Globus pallidus (tissue), 1 donor: ENCODE measurements at regions not wholly inside any gene's neighbourhood (a gene's known extent, or its start where the extent isn't known, plus 50 kb on each side); places are given as distances from the start of the nearest gene placed in this dataset.
"Not testable (repeated sequence)": the region's sequence is repeated elsewhere in the genome, so short reads cannot be mapped to it uniquely, and the experiment has no call there.

Experiments
- DNase-seq: peaks from one replicate; pipeline ENCODE4 v3.0.0-alpha.2; 2015; ENCODE audit warnings: low spot score

GRCh38 chr13:80881942-80882445, 541.1 kb upstream of the SPRY2 start:
- no peak for DNase-seq

DNA sequence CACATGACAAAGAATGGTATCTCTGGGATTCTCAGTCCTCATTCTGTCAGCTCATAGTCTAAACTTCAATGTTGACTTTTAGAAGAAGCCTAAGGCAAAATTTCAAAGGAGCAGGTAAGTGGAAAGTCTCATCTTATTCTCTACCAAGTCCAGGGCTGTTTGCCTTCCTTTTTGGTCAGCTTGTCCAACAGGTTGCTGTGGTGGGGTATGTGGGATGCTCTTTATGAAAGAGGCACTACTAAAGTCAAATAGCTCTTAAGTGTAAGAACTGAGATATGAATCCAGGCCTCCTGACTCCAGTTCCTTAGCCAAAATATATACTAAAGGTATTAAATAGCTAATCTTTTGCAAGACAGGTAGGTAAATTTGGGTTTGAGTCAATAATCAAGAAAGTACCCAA, 540.6 kb upstream of the SPRY2 start:
- DNase-seq = no peak

DNA sequence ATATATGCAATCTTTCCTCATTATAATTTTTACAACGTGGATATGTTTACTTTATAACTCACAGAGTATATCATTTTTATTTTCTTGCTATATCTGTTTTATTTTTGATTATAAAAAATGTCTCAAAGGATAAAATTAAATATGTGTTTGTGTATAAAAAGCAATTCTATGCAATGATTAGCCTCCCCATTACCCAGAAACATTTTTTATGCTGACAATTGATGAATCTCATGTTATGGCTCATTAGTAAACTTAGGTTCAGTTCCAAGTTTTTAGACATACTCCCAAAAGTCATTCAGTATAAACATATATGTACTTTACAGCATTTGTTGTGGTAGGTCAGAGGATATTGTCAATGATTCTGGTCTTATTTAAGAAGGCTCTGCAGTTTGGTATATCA, 540.1 kb upstream of the SPRY2 start:
- no peak for DNase-seq

DNA sequence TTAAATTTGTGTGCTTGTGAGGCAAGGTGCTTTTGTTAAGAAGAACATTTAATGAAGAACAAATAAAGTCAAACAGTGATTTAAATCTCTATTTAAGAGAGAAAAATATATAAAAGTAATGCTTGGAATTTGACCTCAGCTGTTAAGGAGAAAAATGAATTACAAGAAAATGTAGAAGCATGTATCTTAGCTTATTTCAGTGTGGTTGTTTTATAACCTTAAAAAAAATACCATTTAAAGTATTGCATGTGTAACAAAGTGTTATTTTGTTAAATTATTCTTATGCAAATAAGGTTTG, 537.0 kb upstream of the SPRY2 start:
- DNase-seq = no peak

DNA sequence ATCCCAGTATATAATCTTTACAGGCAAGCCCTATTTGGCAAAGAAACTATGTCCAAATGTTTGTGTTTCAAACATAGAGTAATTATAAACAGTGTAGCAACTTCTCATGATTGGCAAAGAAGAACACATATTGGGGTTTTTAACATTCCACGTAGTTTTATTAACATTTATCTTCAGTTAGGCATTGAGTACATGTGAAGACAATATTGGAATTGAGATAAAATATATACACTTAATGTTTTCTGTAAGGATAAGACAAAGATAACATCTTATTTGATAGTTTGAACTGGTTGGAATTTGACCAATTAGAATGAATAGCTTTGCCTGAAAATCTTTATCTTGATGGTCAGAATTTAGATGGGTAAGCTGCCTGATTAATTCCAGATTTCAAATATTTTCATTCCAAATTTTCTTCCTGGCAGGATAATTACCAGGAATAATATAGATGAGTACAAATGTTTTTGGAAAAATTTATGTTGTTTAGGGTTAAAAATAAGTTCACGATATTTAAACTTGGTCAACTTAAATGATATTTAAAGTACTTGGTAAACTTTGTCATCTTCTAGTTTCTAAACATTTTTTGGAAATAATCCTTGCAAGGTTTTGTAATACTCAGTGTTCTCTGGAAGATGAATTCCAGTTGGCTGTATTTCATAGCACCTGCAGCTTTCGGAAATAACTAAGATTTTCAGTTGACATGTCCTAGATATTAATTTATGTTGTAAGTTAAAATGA, 536.5 kb upstream of the SPRY2 start:
- no peak for DNase-seq

DNA sequence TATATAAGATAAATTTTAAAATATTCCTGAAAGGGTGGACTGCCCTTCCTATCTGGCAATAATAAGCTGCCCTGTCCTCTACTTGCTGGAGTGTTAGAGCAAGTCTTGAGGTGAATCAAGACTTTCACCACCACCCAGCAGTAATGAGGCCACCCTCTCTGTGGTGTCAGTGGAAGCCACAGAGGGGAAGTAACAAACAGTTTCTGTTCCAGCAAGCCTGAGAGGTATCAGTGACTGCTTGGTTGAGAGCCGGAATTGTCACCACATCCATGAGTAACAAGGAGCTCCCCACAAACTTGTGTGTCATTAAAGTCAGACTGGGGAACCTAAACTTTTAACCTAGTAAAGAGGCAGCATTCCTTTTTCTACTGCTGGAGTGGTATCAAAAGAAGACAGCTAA, 532.7 kb upstream of the SPRY2 start:
- DNase-seq = peak; percentile 3

GRCh38 chr13:80871971-80872370, 531.0 kb upstream of the SPRY2 start:
- not testable (repeated sequence) for DNase-seq

DNA sequence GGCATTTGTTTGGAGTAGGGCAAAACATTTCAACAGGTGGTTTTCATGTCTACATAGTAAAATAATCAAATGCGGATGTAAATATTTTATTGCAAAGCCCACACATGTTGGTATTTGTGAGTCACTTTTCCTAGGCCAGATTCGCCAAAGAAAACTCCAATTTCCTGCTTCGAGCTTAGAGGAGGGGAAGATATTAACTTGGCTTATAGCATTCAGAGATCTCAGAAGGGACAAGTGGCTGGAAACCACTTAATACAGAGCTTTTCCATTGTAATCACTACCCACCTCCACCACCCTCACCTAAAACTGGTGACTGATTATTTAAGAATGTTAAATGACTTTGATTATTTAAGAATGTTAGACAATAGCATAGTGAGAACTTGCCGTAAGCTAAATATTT, 530.6 kb upstream of the SPRY2 start:
- no peak for DNase-seq

- no peak for DNase-seq
These were observed 529.3 kb upstream of the SPRY2 start for GRCh38 chr13:80870186-80870585.

GRCh38 chr13:80866921-80867320, 526.0 kb upstream of the SPRY2 start:
- DNase-seq = no peak

GRCh38 chr13:80865329-80865728, 524.4 kb upstream of the SPRY2 start:
- no peak for DNase-seq

DNA sequence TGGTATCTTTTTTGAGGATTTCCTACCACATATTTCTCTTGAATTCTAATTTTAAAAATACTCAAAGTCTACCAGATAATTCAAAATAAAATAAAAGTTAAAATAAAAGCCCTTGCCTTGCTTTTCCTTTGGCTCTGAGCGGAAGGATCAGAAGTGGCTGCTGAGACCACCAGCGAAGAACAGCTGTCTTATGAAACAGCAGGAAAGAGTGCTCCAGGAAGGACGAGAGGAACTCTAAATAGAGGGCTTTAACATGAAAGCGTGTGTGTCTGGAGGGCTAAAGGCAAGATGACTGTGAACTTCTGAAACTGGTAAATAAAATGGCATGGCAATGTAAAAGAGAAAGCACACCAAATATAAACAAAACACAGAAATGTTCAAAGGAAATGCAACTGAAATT, 521.5 kb upstream of the SPRY2 start:
- no peak for DNase-seq

- DNase-seq = no peak
These were observed 519.9 kb upstream of the SPRY2 start for GRCh38 chr13:80860845-80861244.

DNA sequence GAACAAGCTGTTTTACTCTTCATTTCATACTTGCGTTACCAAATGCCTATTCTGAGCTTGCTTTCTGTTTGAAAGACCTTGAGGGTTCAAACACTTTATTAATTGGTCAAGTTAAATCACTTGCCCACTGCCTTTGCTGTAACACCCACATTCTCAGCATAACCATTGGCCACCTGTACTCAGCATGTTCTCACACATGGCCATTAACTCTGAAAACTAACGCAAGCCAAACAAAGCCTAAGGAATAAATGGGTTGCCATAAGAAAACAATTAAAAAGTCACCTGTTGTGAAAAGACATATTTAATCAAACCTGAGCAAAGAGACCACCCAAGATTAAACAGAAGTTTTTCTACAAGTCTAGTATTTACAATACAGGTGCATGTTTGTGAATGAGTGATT, 517.2 kb upstream of the SPRY2 start:
- DNase-seq = no peak

- no peak for DNase-seq
These were observed 516.4 kb upstream of the SPRY2 start for GRCh38 chr13:80857321-80857720.

DNA sequence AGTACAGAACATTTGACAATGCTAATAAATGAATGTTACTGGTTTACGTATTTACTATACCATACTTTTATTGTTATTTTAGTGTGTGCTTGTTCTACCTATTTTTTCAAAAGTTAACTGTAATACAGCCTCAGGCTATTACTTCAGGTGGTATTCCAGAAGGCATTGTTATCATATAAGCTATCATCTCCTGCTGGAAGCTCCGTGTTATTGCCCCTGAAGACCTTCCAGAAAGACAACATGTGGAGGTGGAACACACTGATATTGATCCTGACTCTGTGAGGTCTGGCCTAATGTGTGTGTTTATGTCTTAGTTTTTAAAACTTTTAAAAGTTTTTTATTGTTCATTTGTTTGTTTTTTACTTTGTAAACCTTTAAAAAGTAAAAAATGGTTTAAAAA, 509.8 kb upstream of the SPRY2 start:
- DNase-seq = no peak

GRCh38 chr13:80844164-80844563, 503.2 kb upstream of the SPRY2 start:
- no peak for DNase-seq

- DNase-seq = no peak
These were observed 500.5 kb upstream of the SPRY2 start for GRCh38 chr13:80841414-80841813.

- no peak for DNase-seq
These were observed 499.5 kb upstream of the SPRY2 start for GRCh38 chr13:80840316-80840976.

DNA sequence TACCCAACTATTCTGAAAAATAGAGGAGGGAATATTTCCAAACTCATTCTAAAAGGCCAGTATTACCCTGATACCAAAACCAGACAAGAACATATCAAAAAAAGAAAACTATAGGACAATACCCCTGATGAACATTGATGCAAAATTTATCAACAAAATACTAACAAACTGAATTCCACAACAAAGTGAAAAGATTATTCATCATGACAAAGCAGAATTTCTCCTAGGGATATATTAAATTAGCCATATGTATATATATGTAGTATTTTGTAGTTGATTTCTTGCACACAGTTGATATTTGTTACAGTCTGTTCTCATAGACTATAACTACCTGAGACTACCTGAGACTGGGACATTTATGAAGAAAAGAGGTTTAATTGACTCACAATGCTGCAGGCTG, 495.0 kb upstream of the SPRY2 start:
- DNase-seq = no peak

DNA sequence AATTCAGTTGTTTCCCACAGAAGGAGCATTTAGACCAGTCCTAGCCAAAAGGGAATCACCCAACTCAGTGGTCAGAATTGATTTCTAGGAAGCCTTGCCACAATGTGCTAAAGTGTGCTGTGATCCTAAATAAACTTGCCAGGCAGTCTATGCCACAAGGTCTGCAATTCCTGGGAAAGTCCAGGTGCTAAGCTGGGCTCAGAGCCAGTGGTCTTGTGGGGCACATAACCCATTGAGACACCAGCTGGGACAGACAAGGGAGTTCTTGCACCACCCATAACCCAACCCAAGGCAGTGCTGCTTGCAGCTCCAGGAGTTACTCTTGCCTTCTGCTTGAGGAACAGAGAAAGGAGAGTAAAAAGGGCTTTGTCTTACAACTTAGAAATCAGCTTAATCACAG, 489.5 kb upstream of the SPRY2 start:
- DNase-seq = no peak

DNA sequence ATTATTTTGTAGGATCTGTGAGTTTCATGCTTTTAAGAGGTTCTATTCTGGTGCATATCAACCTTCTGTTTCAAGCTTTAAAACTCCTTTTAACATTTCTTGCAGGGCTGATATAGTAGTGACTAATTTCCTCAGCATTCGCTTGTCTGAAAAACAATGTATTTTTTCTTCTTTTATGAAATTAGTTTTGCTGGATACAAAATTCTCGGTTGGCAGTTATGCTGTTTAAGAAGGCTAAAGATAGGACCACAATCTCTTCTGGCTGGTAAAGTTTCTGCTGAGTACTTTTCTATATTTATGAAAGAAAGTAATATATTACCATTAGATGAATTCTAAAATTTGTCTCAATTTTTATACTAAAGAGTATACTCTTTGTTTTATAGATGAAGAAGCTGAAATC, 487.8 kb upstream of the SPRY2 start:
- no peak for DNase-seq

DNA sequence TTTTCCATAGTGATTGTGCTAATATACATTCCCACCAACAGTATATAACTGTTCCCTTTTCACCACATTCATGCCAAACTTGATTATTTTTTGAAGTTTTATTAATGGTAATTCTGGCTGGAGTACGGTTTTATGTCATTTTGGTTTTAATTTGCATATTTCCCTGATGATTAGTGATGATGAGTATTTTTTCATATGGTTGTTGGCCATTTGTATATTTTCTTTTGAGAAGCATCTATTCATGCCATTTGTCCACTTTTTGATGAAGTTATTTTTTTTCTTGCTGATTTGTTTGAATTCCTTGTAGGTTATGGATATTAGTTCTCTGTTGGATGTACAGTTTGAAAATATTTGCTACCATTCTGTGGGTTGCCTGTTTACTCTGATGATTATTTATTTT, 484.4 kb upstream of the SPRY2 start:
- no peak for DNase-seq

DNA sequence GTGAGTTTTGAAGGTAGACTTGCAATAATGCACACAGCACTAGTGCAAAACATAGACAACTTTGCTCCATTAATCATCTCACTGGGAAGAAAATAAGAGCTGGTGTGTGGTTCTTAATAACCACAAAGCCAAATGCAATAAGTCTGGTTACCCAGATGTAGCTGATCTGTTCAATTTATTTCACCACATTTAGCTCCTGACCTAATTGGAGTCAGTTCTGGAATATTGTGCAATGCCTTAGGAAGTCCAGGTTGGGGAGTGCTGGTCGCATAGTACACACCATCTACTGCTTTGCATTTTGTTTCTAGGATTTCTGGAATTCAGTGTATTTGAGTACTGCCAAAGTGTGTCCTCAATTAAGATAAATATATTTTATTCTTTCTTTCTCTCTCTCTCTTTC, 483.3 kb upstream of the SPRY2 start:
- no peak for DNase-seq
